ENCODE measurements at regions not wholly inside any gene's neighbourhood (a gene's known extent, or its start where the extent isn't known, plus 50 kb on each side); places are given as distances from the start of the nearest gene placed in this dataset.

- TF ChIP-seq CTCF (IDR thresholded peaks at IDR 0.05; ENCODE audit: low read length) (no peak), EZH2 (IDR thresholded peaks at IDR 0.05; ENCODE audit: borderline replicate concordance, low read length) (no peak)
These were observed 202.9 kb downstream of the ZNF365 start for GRCh38 chr10:62577076-62577475.

Data from OCI-LY1 (cell line).